K562 (cell line): ENCODE measurements at regions not wholly inside any gene's neighbourhood (a gene's known extent, or its start where the extent isn't known, plus 50 kb on each side); places are given as distances from the start of the nearest gene placed in this dataset.

Source experiments
- BHLHE40 ChIP-seq: IDR thresholded peaks from 2 replicates; pipeline ENCODE4 v1.6.1; 2011; ENCODE audit warnings: low read length, improper control_type of control experiment
- BRD4 ChIP-seq: fragments of 200-600 bp; sonication (generic); IDR thresholded peaks from 2 replicates; pipeline ENCODE4 v1.6.1; 2017; ENCODE audit warnings: inconsistent platforms
- C11orf30 ChIP-seq: fragments of 450-650 bp; IDR thresholded peaks from 2 replicates; pipeline ENCODE4 v1.6.1; 2016; ENCODE audit warnings: low read depth, mild to moderate bottlenecking
- EZH2 ChIP-seq: IDR thresholded peaks from 2 replicates; pipeline ENCODE4 v1.6.1; 2012; ENCODE audit warnings: low read depth, mild to moderate bottlenecking, inconsistent platforms, low read length, borderline replicate concordance
- HDAC6 ChIP-seq: IDR thresholded peaks from 2 replicates; pipeline ENCODE4 v1.6.1; 2012; ENCODE audit warnings: low read depth, mild to moderate bottlenecking, control low read depth, inconsistent platforms, low read length, moderate library complexity
- HIVEP1 ChIP-seq: fragments of 250-450 bp; sonication (Bioruptor Pico); IDR thresholded peaks from 2 replicates; pipeline ENCODE4 v1.4.0; 2020; ENCODE audit warnings: mild to moderate bottlenecking
- JUND ChIP-seq, 2 experiments: IDR thresholded peaks; 2 replicates in 1 of 2; 3 replicates in 1 of 2; pipeline ENCODE4 v1.6.1; 2011; ENCODE audit warnings: borderline replicate concordance in 2 of 2, low read depth in 2 of 2, low read length in 2 of 2, improper control_type of control experiment in 1 of 2, missing biosample characterization in 1 of 2, missing genetic modification characterization in 1 of 2, missing genetic modification reagents in 1 of 2
- MAZ ChIP-seq, 2 experiments: fragments of 450-650 bp in 1 of 2; sonication (generic) in 1 of 2; formaldehyde crosslinking; IDR thresholded peaks in 1 of 2; conservative IDR thresholded peaks in 1 of 2; 2 replicates each; pipeline versions ENCODE4 v1.4.0 to v1.5.0; 2020; ENCODE audit warnings: mild to moderate bottlenecking in 1 of 2, missing genetic modification reagents in 1 of 2
- SETDB1 ChIP-seq: IDR thresholded peaks from one replicate; pipeline ENCODE4 v1.6.1; 2012; ENCODE audit warnings: low read length, control low read depth, inconsistent platforms
- ZFP1 ChIP-seq: fragments of 450-650 bp; formaldehyde crosslinking; IDR thresholded peaks from 2 replicates; pipeline ENCODE4 v1.4.0; 2020; ENCODE audit warnings: mild to moderate bottlenecking, mixed read lengths
- ZNF134 ChIP-seq: fragments of 250-450 bp; sonication (Bioruptor Pico); conservative IDR thresholded peaks from 2 replicates; pipeline ENCODE4 v1.4.0; 2020
- ZNF212 ChIP-seq: fragments of 450-650 bp; formaldehyde crosslinking; IDR thresholded peaks from 2 replicates; pipeline ENCODE4 v1.4.0; 2020; ENCODE audit warnings: mild to moderate bottlenecking
- TF ChIP-seq, protein P1 (sequence below), 3 experiments: IDR thresholded peaks in 2 of 3; conservative IDR thresholded peaks in 1 of 3; 2 replicates each; pipeline ENCODE4 v1.5.1; 2011 to 2012; ENCODE audit warnings: low read length in 3 of 3, mild to moderate bottlenecking in 3 of 3, control low read depth in 2 of 3, improper control_type of control experiment in 1 of 3, inconsistent platforms in 1 of 3, low read depth in 1 of 3, mixed read lengths in 1 of 3, moderate library complexity in 1 of 3; ENCODE audit not compliant: insufficient read depth in 2 of 3
- TF ChIP-seq, protein P2 (sequence below): fragments of 250-450 bp; sonication (Bioruptor Pico); IDR thresholded peaks from 2 replicates; pipeline ENCODE4 v1.6.1; 2021; ENCODE audit warnings: mild to moderate bottlenecking

DNA sequence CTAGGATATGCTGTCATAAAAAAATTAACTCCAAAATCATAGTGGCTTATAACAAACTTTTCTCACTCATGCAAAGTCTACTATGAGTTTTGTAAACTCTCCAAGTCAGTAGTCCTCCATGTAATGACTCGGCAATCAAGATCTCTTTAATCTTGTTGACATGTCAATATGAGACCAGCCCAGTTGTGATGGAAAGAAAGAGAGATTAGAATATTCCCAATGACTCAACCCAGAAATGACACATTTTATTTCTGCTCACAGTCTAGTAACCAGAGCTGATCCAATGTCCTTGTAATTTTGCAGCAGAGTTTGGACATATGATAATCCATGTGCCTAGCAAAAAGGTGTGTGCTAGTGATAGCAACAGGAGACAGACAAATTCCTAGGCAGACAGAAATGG, 112.6 kb upstream of the CNTN1 start:
- TF ChIP-seq BRD4 (no peak), C11orf30 (no peak), EZH2 (no peak), HIVEP1 (CRISPR knock-in tag) (no peak), BHLHE40 (no peak), SETDB1 (no peak), ZNF134 (CRISPR knock-in tag) (no peak), MAZ (CRISPR knock-in tag; conservative IDR thresholded peaks at IDR 0.05 in 1 of 2, IDR thresholded peaks at IDR 0.05 in 1 of 2) (no peak), HDAC6 (no peak), JUND (IDR thresholded peaks at IDR 0.05; ENCODE audit: borderline replicate concordance, low read depth, low read length) (no peak), JUND (tag; IDR thresholded peaks at IDR 0.05; ENCODE audit: borderline replicate concordance, low read depth, low read length) (no peak), ZNF212 (CRISPR knock-in tag) (no peak), ZFP1 (no peak)
- TF ChIP-seq, protein P1, sequence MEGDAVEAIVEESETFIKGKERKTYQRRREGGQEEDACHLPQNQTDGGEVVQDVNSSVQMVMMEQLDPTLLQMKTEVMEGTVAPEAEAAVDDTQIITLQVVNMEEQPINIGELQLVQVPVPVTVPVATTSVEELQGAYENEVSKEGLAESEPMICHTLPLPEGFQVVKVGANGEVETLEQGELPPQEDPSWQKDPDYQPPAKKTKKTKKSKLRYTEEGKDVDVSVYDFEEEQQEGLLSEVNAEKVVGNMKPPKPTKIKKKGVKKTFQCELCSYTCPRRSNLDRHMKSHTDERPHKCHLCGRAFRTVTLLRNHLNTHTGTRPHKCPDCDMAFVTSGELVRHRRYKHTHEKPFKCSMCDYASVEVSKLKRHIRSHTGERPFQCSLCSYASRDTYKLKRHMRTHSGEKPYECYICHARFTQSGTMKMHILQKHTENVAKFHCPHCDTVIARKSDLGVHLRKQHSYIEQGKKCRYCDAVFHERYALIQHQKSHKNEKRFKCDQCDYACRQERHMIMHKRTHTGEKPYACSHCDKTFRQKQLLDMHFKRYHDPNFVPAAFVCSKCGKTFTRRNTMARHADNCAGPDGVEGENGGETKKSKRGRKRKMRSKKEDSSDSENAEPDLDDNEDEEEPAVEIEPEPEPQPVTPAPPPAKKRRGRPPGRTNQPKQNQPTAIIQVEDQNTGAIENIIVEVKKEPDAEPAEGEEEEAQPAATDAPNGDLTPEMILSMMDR (IDR thresholded peaks at IDR 0.05 in 2 of 3, conservative IDR thresholded peaks at IDR 0.05 in 1 of 3; ENCODE audit: insufficient read depth in 2 of 3, low read depth in 1 of 3, low read length in 3 of 3) = no peak
- TF ChIP-seq, protein P2, sequence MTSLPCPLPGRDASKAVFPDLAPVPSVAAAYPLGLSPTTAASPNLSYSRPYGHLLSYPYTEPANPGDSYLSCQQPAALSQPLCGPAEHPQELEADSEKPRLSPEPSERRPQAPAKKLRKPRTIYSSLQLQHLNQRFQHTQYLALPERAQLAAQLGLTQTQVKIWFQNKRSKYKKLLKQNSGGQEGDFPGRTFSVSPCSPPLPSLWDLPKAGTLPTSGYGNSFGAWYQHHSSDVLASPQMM (CRISPR knock-in tag) = no peak
